Fibroblast of pulmonary artery (primary cell): ENCODE measurements at regions not wholly inside any gene's neighbourhood (a gene's known extent, or its start where the extent isn't known, plus 50 kb on each side); places are given as distances from the start of the nearest gene placed in this dataset.

Source experiments
- DNase-seq: peaks from one replicate; pipeline ENCODE4 v3.0.0-alpha.2; 2010; ENCODE audit warnings: low read depth
- H3K4me3 ChIP-seq: replicated peaks from 2 replicates; pipeline ENCODE4 v1.5.1; 2011; ENCODE audit warnings: low read depth, mild to moderate bottlenecking, control low read depth, low read length, moderate library complexity
- CTCF ChIP-seq: IDR thresholded peaks from 2 replicates; pipeline ENCODE4 v1.5.1; 2011; ENCODE audit warnings: mild to moderate bottlenecking, control low read depth, low read length, inconsistent platforms; ENCODE audit errors: missing control alignments

GRCh38 chr13:56396318-56396717 lies 744.4 kb upstream of the PRR20A start:
- H3K4me3 ChIP-seq: no peak overlapping the region
- no peak for DNase-seq
- TF ChIP-seq CTCF: no peak

- DNase-seq: no peak
- no peak overlapping the region for H3K4me3 ChIP-seq
- TF ChIP-seq CTCF: no peak
Measured at GRCh38 chr13:56400774-56401173, 739.9 kb upstream of the PRR20A start.

DNA sequence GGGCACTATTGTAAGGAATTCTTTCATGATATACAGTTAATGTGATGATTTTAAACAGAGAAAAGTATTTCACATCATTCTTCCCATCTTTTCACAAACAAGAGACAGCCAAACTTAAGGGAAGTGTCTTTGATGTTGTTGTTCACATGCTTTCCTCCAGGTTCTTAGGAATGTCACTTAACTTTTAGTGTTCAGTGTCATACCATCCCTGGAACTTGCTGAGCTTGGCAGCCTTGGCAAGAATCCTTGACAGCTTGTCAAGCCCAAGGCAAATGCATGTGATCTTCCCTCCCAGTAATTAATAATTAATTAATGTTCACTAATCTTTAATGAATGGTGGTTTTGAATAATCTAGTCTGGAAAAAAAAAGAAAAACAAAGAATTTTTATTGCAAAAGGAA lies 727.9 kb upstream of the PRR20A start:
- DNase-seq: no peak
- no peak for TF ChIP-seq CTCF
- H3K4me3 ChIP-seq: no peak overlapping the region

GRCh38 chr13:56424246-56424645 lies 716.5 kb upstream of the PRR20A start:
- TF ChIP-seq CTCF: no peak
- no peak for DNase-seq
- no peak overlapping the region for H3K4me3 ChIP-seq

GRCh38 chr13:56457535-56458190 lies 683.1 kb upstream of the PRR20A start:
- no peak for DNase-seq
- no peak overlapping the region for H3K4me3 ChIP-seq
- no peak for TF ChIP-seq CTCF

- no peak for DNase-seq
- TF ChIP-seq CTCF: no peak
- H3K4me3 ChIP-seq: no peak overlapping the region
Measured at GRCh38 chr13:56459286-56459685, 681.4 kb upstream of the PRR20A start.

- TF ChIP-seq CTCF: no peak
- DNase-seq: no peak
- no peak overlapping the region for H3K4me3 ChIP-seq
Measured at GRCh38 chr13:56501750-56502149, 639.0 kb upstream of the PRR20A start.
